ENCODE measurements at regions not wholly inside any gene's neighbourhood (a gene's known extent, or its start where the extent isn't known, plus 50 kb on each side); places are given as distances from the start of the nearest gene placed in this dataset.
"Not testable (repeated sequence)": the region's sequence is repeated elsewhere in the genome, so short reads cannot be mapped to it uniquely, and the experiment has no call there.

DNA sequence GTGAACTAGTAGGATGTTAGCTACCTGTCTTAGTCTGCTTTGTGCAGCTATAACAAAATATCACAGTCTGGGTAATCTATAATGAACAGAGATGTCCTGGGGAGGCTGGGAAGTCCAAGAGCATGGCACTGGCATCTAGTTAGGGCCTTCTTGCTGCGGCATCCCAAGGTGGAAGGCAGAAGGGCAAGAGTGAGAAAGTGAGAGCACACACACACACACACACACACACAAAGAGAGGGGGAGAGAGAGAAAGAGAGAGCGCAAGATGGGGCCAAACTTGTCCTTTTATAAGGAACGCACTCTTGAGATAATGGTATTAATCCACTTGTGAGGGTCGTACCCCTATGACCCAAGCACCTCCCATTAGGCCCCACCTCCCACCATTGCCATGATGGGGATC is 4423.6 kb upstream of the TPTE start:
- H3K36me3 ChIP-seq (ENCODE audit: insufficient read depth, low read length); H3K4me1 ChIP-seq (ENCODE audit: insufficient read depth, low read length); H3K9me3 Mint-ChIP-seq; DNase-seq; CTCF ChIA-PET; POLR2A ChIA-PET; intact Hi-C loops (cut with DNase I, micrococcal nuclease); H3K4me3 Mint-ChIP-seq; H3K27ac Mint-ChIP-seq; H3K4me1 Mint-ChIP-seq (ENCODE audit: low read depth); H3K27ac ChIP-seq (ENCODE audit: low read depth in 1 of 2, low read length in 2 of 2); H3K4me3 ChIP-seq (ENCODE audit: low read length); ATAC-seq (ENCODE audit: poor library complexity); H3K27me3 Mint-ChIP-seq; H3K36me3 Mint-ChIP-seq (ENCODE audit: low read depth); H3K9me3 ChIP-seq (ENCODE audit: control insufficient read depth in 1 of 2, insufficient read depth in 1 of 2, low read length in 2 of 2); H3K27me3 ChIP-seq (ENCODE audit: control insufficient read depth in 1 of 2, insufficient read depth in 2 of 2, low read length in 2 of 2): not testable (repeated sequence)

DNA sequence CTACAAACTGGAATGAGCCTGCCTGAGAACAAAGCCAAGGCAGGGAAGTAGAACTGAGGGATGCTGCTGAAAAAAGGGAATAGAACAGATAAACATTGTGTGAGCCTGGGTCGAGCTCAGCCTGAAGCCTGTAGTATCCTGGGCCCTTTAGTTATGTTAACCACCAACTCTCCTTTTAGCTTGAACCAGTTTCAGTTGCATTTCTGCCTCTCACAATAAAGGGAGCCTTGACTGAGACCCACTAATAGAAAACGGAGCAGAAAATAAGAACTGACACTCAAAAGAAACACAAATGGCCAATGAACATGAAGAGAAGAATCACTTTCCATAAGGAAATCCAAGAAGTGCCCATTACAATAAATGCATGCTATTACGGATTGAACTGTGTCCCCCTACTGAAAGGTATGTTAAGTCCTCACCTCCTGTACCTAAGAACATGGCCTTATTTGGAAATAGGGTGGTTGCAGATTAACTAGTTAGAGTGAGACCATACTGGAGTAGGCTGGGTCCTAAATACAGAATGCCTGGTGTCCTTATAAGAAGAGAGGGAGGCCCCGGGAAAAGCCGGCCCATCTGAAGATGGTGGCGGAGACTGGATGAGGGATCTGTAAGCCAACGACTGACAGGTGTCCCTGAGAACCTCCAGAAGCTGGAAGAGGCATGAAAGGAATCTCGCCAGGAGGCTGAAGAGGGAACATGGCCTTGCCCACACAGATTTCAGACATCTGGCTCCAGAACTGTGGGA is 4423.0 kb upstream of the TPTE start:
- H3K4me3 ChIP-seq (ENCODE audit: low read length); H3K4me1 Mint-ChIP-seq (ENCODE audit: low read depth); POLR2A ChIA-PET; intact Hi-C loops (cut with DNase I, micrococcal nuclease); CTCF ChIA-PET; H3K9me3 ChIP-seq (ENCODE audit: control insufficient read depth in 1 of 2, insufficient read depth in 1 of 2, low read length in 2 of 2); H3K27me3 Mint-ChIP-seq; H3K27ac Mint-ChIP-seq; ATAC-seq (ENCODE audit: poor library complexity); H3K27ac ChIP-seq (ENCODE audit: low read depth in 1 of 2, low read length in 2 of 2); H3K36me3 ChIP-seq (ENCODE audit: insufficient read depth, low read length); DNase-seq; H3K9me3 Mint-ChIP-seq; H3K4me3 Mint-ChIP-seq; H3K36me3 Mint-ChIP-seq (ENCODE audit: low read depth); H3K4me1 ChIP-seq (ENCODE audit: insufficient read depth, low read length); H3K27me3 ChIP-seq (ENCODE audit: control insufficient read depth in 1 of 2, insufficient read depth in 2 of 2, low read length in 2 of 2): not testable (repeated sequence)

DNA sequence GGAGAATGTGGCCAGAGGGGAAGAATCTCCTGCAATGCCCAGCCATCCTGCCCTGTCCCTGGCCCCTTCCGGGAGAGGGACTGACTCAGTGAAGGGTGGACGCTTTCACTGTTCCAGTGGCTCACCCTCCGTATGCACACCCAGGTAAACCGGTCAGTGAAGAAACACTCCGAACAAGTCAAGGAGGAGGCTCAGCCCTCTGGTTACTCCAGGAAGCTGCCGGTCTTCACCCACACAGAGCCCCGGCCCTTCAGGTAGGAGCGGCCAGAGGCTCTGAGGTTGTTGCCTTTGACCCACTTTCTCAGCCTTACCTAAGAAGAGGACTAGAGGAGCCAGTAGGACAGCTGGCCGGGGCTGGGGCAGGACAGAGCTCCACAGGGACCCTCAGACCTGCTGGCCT is 4419.8 kb upstream of the TPTE start:
- H3K4me3 ChIP-seq (ENCODE audit: low read length); H3K36me3 Mint-ChIP-seq (ENCODE audit: low read depth); DNase-seq; ATAC-seq (ENCODE audit: poor library complexity); H3K27me3 ChIP-seq (ENCODE audit: control insufficient read depth in 1 of 2, insufficient read depth in 2 of 2, low read length in 2 of 2); H3K4me3 Mint-ChIP-seq; H3K4me1 ChIP-seq (ENCODE audit: insufficient read depth, low read length); H3K36me3 ChIP-seq (ENCODE audit: insufficient read depth, low read length); POLR2A ChIA-PET; H3K9me3 ChIP-seq (ENCODE audit: control insufficient read depth in 1 of 2, insufficient read depth in 1 of 2, low read length in 2 of 2); H3K9me3 Mint-ChIP-seq; intact Hi-C loops (cut with DNase I, micrococcal nuclease); H3K27ac Mint-ChIP-seq; H3K27ac ChIP-seq (ENCODE audit: low read depth in 1 of 2, low read length in 2 of 2); CTCF ChIA-PET; H3K4me1 Mint-ChIP-seq (ENCODE audit: low read depth); H3K27me3 Mint-ChIP-seq: not testable (repeated sequence)

DNA sequence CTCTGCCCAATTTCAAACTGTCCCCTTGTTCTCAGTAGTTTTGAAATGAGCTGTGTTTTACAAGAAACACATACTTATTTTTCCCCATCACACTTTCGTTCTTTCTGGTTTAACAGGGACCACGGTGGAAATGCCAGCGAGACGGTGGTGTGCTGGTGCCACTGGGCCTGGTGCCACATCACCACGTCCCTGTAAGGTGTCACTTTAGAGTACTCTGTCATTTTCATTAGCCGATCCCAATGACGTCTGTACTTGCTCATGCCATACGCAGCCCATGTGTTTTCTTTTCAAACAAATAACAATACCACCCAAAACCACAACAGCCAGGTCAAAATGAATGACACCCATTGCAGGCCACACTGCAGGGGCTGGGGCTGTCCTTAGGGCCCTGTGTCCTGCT is 4416.8 kb upstream of the TPTE start:
- ATAC-seq (ENCODE audit: poor library complexity); H3K27me3 Mint-ChIP-seq; DNase-seq; H3K36me3 Mint-ChIP-seq (ENCODE audit: low read depth); H3K4me1 ChIP-seq (ENCODE audit: insufficient read depth, low read length); CTCF ChIA-PET; H3K4me3 ChIP-seq (ENCODE audit: low read length); H3K4me3 Mint-ChIP-seq; POLR2A ChIA-PET; H3K9me3 Mint-ChIP-seq; H3K36me3 ChIP-seq (ENCODE audit: insufficient read depth, low read length); H3K9me3 ChIP-seq (ENCODE audit: control insufficient read depth in 1 of 2, insufficient read depth in 1 of 2, low read length in 2 of 2); H3K27me3 ChIP-seq (ENCODE audit: control insufficient read depth in 1 of 2, insufficient read depth in 2 of 2, low read length in 2 of 2); H3K27ac Mint-ChIP-seq; H3K4me1 Mint-ChIP-seq (ENCODE audit: low read depth); intact Hi-C loops (cut with DNase I, micrococcal nuclease); H3K27ac ChIP-seq (ENCODE audit: low read depth in 1 of 2, low read length in 2 of 2): not testable (repeated sequence)

DNA sequence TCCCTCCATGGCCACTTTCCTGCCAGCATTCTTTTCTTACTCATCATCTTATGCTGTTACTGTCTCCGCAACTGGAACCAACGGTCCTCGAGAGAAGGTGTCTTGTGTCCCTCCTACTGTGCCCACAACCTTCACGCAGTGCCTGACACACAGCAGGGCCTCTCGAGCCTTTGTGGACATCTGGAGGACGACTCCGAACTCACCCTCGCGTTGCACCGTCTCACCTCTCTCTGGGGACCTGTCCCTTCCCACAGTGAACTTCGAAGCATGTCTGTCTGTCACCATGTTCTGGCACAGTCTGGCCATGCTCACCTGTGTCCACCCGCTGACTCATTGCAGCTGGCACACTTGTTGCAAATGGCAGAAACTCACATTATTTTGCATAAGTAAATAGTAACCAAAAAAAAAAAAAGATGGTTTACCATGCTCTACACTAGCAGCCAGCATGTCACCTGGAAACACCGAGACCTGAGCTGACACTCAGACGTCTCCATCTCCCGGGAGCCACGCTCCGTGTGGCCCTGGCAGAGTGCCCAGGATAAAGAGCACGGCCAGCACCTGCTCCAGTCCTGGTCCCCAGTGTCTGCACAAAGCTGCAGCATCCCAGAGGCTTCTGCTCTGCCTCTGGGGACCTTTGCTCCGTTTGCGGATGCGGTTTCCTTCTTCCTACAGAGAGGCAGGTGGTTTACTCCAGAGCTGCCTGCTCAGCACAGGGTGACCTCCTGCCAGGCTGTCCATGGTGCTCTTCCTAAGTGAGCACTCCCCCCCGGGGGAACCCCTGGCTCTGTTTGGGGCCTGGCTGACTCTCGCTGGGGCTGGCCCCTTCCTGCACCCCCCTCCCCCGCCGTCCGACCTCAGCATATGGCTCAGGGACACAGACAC is 4414.5 kb upstream of the TPTE start:
- H3K27ac Mint-ChIP-seq; H3K4me1 Mint-ChIP-seq (ENCODE audit: low read depth); DNase-seq; intact Hi-C loops (cut with DNase I, micrococcal nuclease); H3K36me3 ChIP-seq (ENCODE audit: insufficient read depth, low read length); H3K27me3 ChIP-seq (ENCODE audit: control insufficient read depth in 1 of 2, insufficient read depth in 2 of 2, low read length in 2 of 2); H3K9me3 Mint-ChIP-seq; H3K27me3 Mint-ChIP-seq; H3K9me3 ChIP-seq (ENCODE audit: control insufficient read depth in 1 of 2, insufficient read depth in 1 of 2, low read length in 2 of 2); H3K27ac ChIP-seq (ENCODE audit: low read depth in 1 of 2, low read length in 2 of 2); H3K36me3 Mint-ChIP-seq (ENCODE audit: low read depth); POLR2A ChIA-PET; H3K4me1 ChIP-seq (ENCODE audit: insufficient read depth, low read length); H3K4me3 ChIP-seq (ENCODE audit: low read length); CTCF ChIA-PET; ATAC-seq (ENCODE audit: poor library complexity); H3K4me3 Mint-ChIP-seq: not testable (repeated sequence)

DNA sequence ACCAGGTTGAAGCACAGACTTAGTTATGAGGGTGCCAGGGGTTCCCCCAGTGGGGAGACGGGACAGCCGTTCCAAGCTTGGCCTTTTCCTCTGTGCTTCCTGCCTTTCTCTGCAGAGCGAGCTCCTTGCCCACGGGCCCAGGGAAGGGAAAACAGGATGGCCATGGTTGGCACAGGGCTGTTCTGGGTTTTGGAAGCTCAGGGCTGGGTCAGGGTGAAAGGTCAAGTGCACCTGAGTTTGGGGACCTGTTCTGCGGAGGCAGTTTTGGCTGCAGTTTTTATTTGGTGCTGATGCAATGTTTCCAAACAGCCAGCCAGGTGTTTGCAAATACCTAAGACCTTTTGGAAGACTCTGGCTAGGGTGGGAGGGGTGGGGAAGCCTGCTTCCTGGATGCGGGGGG is 4412.5 kb upstream of the TPTE start:
- H3K4me3 ChIP-seq (ENCODE audit: low read length); POLR2A ChIA-PET; CTCF ChIA-PET; ATAC-seq (ENCODE audit: poor library complexity); DNase-seq; intact Hi-C loops (cut with DNase I, micrococcal nuclease); H3K4me1 Mint-ChIP-seq (ENCODE audit: low read depth); H3K36me3 Mint-ChIP-seq (ENCODE audit: low read depth); H3K27ac ChIP-seq (ENCODE audit: low read depth in 1 of 2, low read length in 2 of 2); H3K9me3 Mint-ChIP-seq; H3K27me3 ChIP-seq (ENCODE audit: control insufficient read depth in 1 of 2, insufficient read depth in 2 of 2, low read length in 2 of 2); H3K4me3 Mint-ChIP-seq; H3K27ac Mint-ChIP-seq; H3K36me3 ChIP-seq (ENCODE audit: insufficient read depth, low read length); H3K9me3 ChIP-seq (ENCODE audit: control insufficient read depth in 1 of 2, insufficient read depth in 1 of 2, low read length in 2 of 2); H3K4me1 ChIP-seq (ENCODE audit: insufficient read depth, low read length); H3K27me3 Mint-ChIP-seq: not testable (repeated sequence)

DNA sequence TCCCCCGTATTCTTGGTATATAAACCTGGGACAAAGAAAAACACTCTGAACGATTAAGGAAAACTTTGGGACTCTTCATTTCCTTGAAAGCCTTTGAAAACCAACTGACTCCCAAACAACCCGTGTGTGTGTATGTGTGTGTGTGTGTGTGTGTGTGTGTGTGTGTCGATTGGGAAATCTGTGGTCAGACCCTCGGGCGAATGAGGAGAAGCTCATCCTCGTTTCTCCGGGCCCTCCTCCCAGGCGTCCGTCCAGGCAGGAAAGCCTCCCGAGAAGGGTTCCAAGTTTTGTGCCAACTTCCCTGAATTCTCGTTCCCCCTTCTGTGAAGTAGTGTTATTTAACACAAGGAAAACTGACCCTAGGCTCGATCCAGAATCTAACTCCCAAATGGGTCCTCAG is 4411.6 kb upstream of the TPTE start:
- H3K27me3 Mint-ChIP-seq; H3K9me3 ChIP-seq (ENCODE audit: control insufficient read depth in 1 of 2, insufficient read depth in 1 of 2, low read length in 2 of 2); H3K36me3 Mint-ChIP-seq (ENCODE audit: low read depth); CTCF ChIA-PET; H3K36me3 ChIP-seq (ENCODE audit: insufficient read depth, low read length); H3K4me1 ChIP-seq (ENCODE audit: insufficient read depth, low read length); H3K27me3 ChIP-seq (ENCODE audit: control insufficient read depth in 1 of 2, insufficient read depth in 2 of 2, low read length in 2 of 2); H3K9me3 Mint-ChIP-seq; H3K4me3 Mint-ChIP-seq; POLR2A ChIA-PET; intact Hi-C loops (cut with DNase I, micrococcal nuclease); H3K4me3 ChIP-seq (ENCODE audit: low read length); H3K4me1 Mint-ChIP-seq (ENCODE audit: low read depth); H3K27ac Mint-ChIP-seq; H3K27ac ChIP-seq (ENCODE audit: low read depth in 1 of 2, low read length in 2 of 2); ATAC-seq (ENCODE audit: poor library complexity): not testable (repeated sequence)
- DNase-seq = peak in 1 of 14 experiments; percentile 1
